B cell (primary cell): ENCODE measurements at regions not wholly inside any gene's neighbourhood (a gene's known extent, or its start where the extent isn't known, plus 50 kb on each side); places are given as distances from the start of the nearest gene placed in this dataset.

Source experiments
- ATAC-seq: fragments of 200-7000 bp; cut with Tn5 transposase; one replicate; pipeline ENCODE4 v1.10.0; 2021; ENCODE audit warnings: low read depth, mild to moderate bottlenecking, moderate number of reproducible peaks, moderate library complexity
- CTCF ChIA-PET: fragments of 350-600 bp; sonication (Branson Sonifier 250); formaldehyde crosslinking; loops from one replicate; lab custom pipeline; 2021; ENCODE audit warnings: antibody characterized with exemption, inconsistent platforms; lab: Charles Lee
- POLR2A ChIA-PET: fragments of 350-600 bp; sonication (Branson Sonifier 250); formaldehyde crosslinking; loops from one replicate; lab custom pipeline; 2021; ENCODE audit warnings: antibody characterized with exemption; lab: Charles Lee
- DNase-seq: peaks from one replicate; pipeline ENCODE4 v3.0.0; 2013
- H2AFZ ChIP-seq: 2 replicates; pipeline ENCODE4 v1.6.1; 2012; ENCODE audit warnings: mild to moderate bottlenecking, low read depth, low read length; ENCODE audit not compliant: insufficient read depth, poor library complexity, severe bottlenecking
- H3K27ac ChIP-seq, 2 donors: 1 replicate in 1 of 2; 2 replicates in 1 of 2; pipeline ENCODE4 v1.5.1; 2012 to 2013; ENCODE audit warnings: low read length in 2 of 2, mild to moderate bottlenecking in 2 of 2, moderate library complexity in 1 of 2
- H3K27me3 ChIP-seq, 4 experiments: fragments of 200-600 bp in 1 of 4; sonication (generic) in 1 of 4; replicated peaks in 1 of 4; 1 replicate in 2 of 4; 2 replicates in 2 of 4; pipeline versions ENCODE4 v1.6.1 to v1.7.0; 2013 to 2016; ENCODE audit warnings: low read length in 3 of 4, mild to moderate bottlenecking in 2 of 4, mixed read lengths in 1 of 4, moderate library complexity in 1 of 4; ENCODE audit not compliant: insufficient read depth in 4 of 4, control insufficient read depth in 3 of 4; ENCODE audit errors: control extremely low read depth in 1 of 4
- H3K36me3 ChIP-seq, 2 experiments: replicated peaks in 1 of 2; 1 replicate in 1 of 2; 2 replicates in 1 of 2; pipeline versions ENCODE4 v1.6.1 to v1.7.1; 2013; ENCODE audit warnings: low read length in 1 of 2; ENCODE audit not compliant: insufficient read depth in 2 of 2, control insufficient read depth in 1 of 2; ENCODE audit errors: control extremely low read depth in 1 of 2, extremely low read depth in 1 of 2
- H3K4me1 ChIP-seq, 2 donors: fragments of 200-600 bp in 1 of 2; sonication (generic) in 1 of 2; 1 replicate in 1 of 2; 2 replicates in 1 of 2; pipeline versions ENCODE4 v1.5.1 to v1.6.1; 2013 to 2017; ENCODE audit warnings: low read length in 2 of 2; ENCODE audit not compliant: control insufficient read depth in 2 of 2, insufficient read depth in 2 of 2
- H3K4me2 ChIP-seq: replicated peaks from 2 replicates; pipeline ENCODE3; 2012; ENCODE audit warnings: mild to moderate bottlenecking, low read depth, low read length; ENCODE audit not compliant: poor library complexity, severe bottlenecking
- H3K4me3 ChIP-seq, 5 experiments: fragments of 200-600 bp in 1 of 5; sonication (generic) in 1 of 5; 1 replicate in 3 of 5; 2 replicates in 2 of 5; pipeline versions ENCODE4 v1.5.1 to v1.7.0; 2011 to 2016; ENCODE audit warnings: low read length in 4 of 5, mild to moderate bottlenecking in 4 of 5, low read depth in 2 of 5, control low read depth in 1 of 5, moderate library complexity in 1 of 5; ENCODE audit not compliant: insufficient read depth in 1 of 5; ENCODE audit errors: control extremely low read depth in 1 of 5, extremely low read depth in 1 of 5
- H3K79me2 ChIP-seq: fragments of 200-600 bp; sonication (generic); one replicate; pipeline ENCODE4 v1.6.0; 2016; ENCODE audit warnings: low read length; ENCODE audit not compliant: control insufficient read depth, insufficient read depth
- H3K9ac ChIP-seq: fragments of 200-600 bp; sonication (generic); 2 replicates; pipeline ENCODE4 v1.6.1; 2017; ENCODE audit warnings: mild to moderate bottlenecking, low read length, moderate library complexity
- H3K9me3 ChIP-seq, 3 donors: one replicate each; pipeline versions ENCODE4 v1.6.1 to v1.7.1; 2013; ENCODE audit warnings: low read length in 2 of 3; ENCODE audit not compliant: control insufficient read depth in 2 of 3, insufficient read depth in 1 of 3; ENCODE audit errors: control extremely low read depth in 1 of 3
- H4K20me1 ChIP-seq: 2 replicates; pipeline ENCODE4 v1.6.0; 2012; ENCODE audit warnings: mild to moderate bottlenecking, low read length; ENCODE audit not compliant: insufficient read depth, control insufficient read depth, poor library complexity, severe bottlenecking
- H3K27ac Mint-ChIP-seq: one replicate; pipeline ENCODE4 v1.8.0; 2021; ENCODE audit warnings: mixed read lengths
- H3K27me3 Mint-ChIP-seq: one replicate; pipeline ENCODE4 v1.8.0; 2021; ENCODE audit warnings: mixed read lengths
- H3K4me1 Mint-ChIP-seq: one replicate; pipeline ENCODE4 v1.8.0; 2021; ENCODE audit warnings: mixed read lengths
- H3K4me3 Mint-ChIP-seq: one replicate; pipeline ENCODE4 v1.8.0; 2021; ENCODE audit warnings: mixed read lengths
- H3K9me3 Mint-ChIP-seq: one replicate; pipeline ENCODE4 v1.8.0; 2022; ENCODE audit warnings: mixed read lengths; ENCODE audit not compliant: insufficient read depth
- EZH2 ChIP-seq: IDR thresholded peaks from 2 replicates; pipeline ENCODE4 v1.6.1; 2012; ENCODE audit warnings: borderline replicate concordance, low read depth, mild to moderate bottlenecking, moderate library complexity, low read length; ENCODE audit not compliant: insufficient read depth, poor library complexity, severe bottlenecking
- WGBS: methylation state at CpG from one replicate; pipeline ENCODE4 v1.1.5; 2013; ENCODE audit warnings: missing lambda C conversion rate; ENCODE audit not compliant: insufficient coverage; 5-methylcytosine and 5-hydroxymethylcytosine counted together
- intact Hi-C: fragments of 100-400 bp; cut with micrococcal nuclease; formaldehyde crosslinking; loops from one replicate; pipeline ENCODE4 v1.10.0; 2022
- TF ChIP-seq, protein P1 (sequence below): fragments of 200-600 bp; IDR thresholded peaks from one replicate; pipeline ENCODE4 v1.8.0; 2022; ENCODE audit warnings: antibody characterized with exemption, mild to moderate bottlenecking

DNA sequence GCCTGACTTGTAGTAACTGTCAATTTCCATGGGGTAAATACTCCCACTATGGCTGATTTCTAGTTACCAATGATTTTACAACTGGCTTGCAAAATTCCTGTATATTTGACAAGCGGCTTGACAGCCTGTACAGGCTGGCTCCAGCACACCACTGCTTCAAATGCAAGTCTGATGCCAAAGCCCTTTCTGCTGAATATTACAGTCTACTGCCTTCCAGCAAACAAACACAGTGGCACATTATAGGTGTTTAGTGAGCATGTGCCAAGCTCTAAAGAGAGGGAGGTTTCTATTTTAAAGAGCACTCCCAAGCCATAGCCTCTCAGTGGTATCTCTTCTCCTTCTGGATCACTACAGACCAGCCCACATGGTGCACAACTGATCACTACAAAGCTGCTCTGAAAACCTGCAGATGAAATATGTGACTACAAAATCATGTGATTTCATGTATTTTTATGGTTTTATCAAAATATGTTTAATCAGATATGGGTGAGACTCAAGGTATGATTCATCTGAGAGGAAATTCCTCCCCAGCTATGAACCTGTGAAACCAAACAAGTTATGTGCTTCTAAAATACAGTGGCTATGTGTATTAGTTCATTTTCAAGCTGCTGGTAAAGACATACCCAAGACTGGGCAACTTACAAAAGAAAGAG is 101.5 kb downstream of the RPAP3 start:
- POLR2A ChIA-PET: no interaction called here
- Histone ChIP-seq H2AFZ (no peak overlapping the region), H3K4me2 (no peak overlapping the region), H3K9me3 (peaks cover 0 to 17% (median 8%) of the 10 kb centered on the region in 3 donors), H3K27ac (no peak overlapping the region), H3K4me1 (peaks cover 5 to 6% of the 10 kb centered on the region in 2 donors), H3K27me3 (no peaks in the 10 kb centered on the region), H4K20me1 (no peaks in the 10 kb centered on the region), H3K4me3 (no peak overlapping the region), H3K9ac (no peak overlapping the region), H3K79me2 (no peaks in the 10 kb centered on the region), H3K36me3 (no peaks in the 10 kb centered on the region)
- 83% methylated on average over 1 of the region's 1 CpG for WGBS
- H3K9me3 Mint-ChIP-seq: peaks cover 5% of the 10 kb centered on the region
- ATAC-seq: no peak
- H3K4me3 Mint-ChIP-seq: no peak overlapping the region
- no peak overlapping the region for H3K27ac Mint-ChIP-seq
- intact Hi-C loops: no loop called here
- no peak for TF ChIP-seq EZH2
- TF ChIP-seq, protein P1, sequence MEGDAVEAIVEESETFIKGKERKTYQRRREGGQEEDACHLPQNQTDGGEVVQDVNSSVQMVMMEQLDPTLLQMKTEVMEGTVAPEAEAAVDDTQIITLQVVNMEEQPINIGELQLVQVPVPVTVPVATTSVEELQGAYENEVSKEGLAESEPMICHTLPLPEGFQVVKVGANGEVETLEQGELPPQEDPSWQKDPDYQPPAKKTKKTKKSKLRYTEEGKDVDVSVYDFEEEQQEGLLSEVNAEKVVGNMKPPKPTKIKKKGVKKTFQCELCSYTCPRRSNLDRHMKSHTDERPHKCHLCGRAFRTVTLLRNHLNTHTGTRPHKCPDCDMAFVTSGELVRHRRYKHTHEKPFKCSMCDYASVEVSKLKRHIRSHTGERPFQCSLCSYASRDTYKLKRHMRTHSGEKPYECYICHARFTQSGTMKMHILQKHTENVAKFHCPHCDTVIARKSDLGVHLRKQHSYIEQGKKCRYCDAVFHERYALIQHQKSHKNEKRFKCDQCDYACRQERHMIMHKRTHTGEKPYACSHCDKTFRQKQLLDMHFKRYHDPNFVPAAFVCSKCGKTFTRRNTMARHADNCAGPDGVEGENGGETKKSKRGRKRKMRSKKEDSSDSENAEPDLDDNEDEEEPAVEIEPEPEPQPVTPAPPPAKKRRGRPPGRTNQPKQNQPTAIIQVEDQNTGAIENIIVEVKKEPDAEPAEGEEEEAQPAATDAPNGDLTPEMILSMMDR: no peak
- H3K27me3 Mint-ChIP-seq: no peaks in the 10 kb centered on the region
- no peak for DNase-seq
- CTCF ChIA-PET: no interaction called here
- H3K4me1 Mint-ChIP-seq: peaks cover 12% of the 10 kb centered on the region

DNA sequence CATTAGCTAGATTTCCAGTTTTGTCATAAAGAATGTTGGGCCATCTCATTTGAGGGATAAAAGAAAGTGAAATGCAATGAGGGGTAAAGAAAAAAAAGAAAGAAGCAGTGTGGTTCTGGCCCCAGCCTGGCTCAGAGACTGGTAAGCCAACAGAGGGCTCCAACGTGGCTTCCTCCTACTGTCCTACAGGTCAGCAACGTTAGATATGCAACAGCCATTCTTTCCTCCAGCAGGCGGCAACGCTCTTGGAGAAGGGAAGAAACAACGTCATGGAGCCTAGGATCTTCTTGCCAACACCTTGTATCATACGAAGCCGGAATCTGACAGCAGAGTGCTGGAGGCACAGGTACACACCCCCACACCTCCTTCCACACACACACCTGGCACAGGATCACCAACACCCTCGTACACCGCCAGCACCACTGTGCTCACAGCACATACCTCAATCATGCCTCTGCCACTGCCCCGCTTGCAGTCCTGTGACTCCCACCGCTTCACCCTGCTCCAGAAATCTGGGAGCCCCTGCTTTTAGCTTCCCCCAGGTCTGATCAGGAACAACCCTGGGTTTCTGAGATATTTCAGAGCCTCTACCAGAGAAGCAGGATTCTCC is 102.8 kb downstream of the RPAP3 start:
- no peaks in the 10 kb centered on the region for H3K79me2 ChIP-seq
- H3K27me3 ChIP-seq: no peaks in the 10 kb centered on the region
- no peaks in the 10 kb centered on the region for H3K36me3 ChIP-seq
- DNase-seq (no peak), ATAC-seq (no peak)
- Mint-ChIP-seq H3K4me1 (peaks cover 3% of the 10 kb centered on the region), H3K9me3 (peaks cover 5% of the 10 kb centered on the region), H3K27me3 (no peaks in the 10 kb centered on the region), H3K27ac (no peak overlapping the region), H3K4me3 (no peak overlapping the region)
- H4K20me1 ChIP-seq: no peaks in the 10 kb centered on the region
- ChIA-PET POLR2A (no interaction called here), CTCF (no interaction called here)
- intact Hi-C loops: no loop called here
- 94% methylated on average over 11 of the region's 11 CpGs for whole genome bisulfite sequencing
- peaks cover 0 to 19% (median 8%) of the 10 kb centered on the region in 3 donors for H3K9me3 ChIP-seq
- TF ChIP-seq EZH2: no peak
- TF ChIP-seq, protein P1: no peak
- H3K4me3 ChIP-seq: no peak overlapping the region
- H3K4me1 ChIP-seq: no peaks in the 10 kb centered on the region
- no peak overlapping the region for H3K9ac ChIP-seq
- no peak overlapping the region for H2AFZ ChIP-seq
- no peak overlapping the region for H3K27ac ChIP-seq
- H3K4me2 ChIP-seq: no peak overlapping the region
